ENCODE measurements at regions not wholly inside any gene's neighbourhood (a gene's known extent, or its start where the extent isn't known, plus 50 kb on each side); places are given as distances from the start of the nearest gene placed in this dataset.

DNA sequence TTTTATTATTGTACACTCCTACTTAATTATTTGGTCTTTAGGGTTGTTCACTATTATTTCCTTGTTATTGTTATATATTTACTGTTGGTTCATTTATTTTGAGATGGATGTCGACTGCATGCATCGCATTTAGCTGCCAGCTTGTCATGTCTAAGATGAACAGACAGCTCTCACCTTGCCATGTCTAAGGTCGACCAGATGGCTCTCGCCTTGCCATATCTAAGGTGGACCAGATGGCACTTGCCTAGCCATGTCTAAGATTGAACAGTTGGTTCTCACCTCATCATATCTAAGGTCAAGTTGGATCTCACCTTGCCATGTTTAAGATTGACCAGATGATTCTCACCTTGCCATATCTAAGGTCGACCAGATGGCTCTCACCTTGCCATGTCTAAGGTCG lies 1440.9 kb downstream of the UQCRFS1 start:
- WGBS, 4 donors: 96 to 98% (median 97%) methylated on average over 6 of the region's 6 CpGs
- TF ChIP-seq, protein P1, sequence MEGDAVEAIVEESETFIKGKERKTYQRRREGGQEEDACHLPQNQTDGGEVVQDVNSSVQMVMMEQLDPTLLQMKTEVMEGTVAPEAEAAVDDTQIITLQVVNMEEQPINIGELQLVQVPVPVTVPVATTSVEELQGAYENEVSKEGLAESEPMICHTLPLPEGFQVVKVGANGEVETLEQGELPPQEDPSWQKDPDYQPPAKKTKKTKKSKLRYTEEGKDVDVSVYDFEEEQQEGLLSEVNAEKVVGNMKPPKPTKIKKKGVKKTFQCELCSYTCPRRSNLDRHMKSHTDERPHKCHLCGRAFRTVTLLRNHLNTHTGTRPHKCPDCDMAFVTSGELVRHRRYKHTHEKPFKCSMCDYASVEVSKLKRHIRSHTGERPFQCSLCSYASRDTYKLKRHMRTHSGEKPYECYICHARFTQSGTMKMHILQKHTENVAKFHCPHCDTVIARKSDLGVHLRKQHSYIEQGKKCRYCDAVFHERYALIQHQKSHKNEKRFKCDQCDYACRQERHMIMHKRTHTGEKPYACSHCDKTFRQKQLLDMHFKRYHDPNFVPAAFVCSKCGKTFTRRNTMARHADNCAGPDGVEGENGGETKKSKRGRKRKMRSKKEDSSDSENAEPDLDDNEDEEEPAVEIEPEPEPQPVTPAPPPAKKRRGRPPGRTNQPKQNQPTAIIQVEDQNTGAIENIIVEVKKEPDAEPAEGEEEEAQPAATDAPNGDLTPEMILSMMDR (IDR thresholded peaks at IDR 0.05): no peak
- no peak for TF ChIP-seq POLR2A (IDR thresholded peaks at IDR 0.05)
- intact Hi-C loops (cut with DNase I): no loop called here
- H3K4me1 ChIP-seq: no peaks in the 10 kb centered on the region
- peaks cover 0 to 53% (median 2%) of the 10 kb centered on the region in 12 donors for H3K9me3 ChIP-seq
- peaks cover 0 to 24% (median 7%) of the 10 kb centered on the region in 9 donors for H3K36me3 ChIP-seq
- no peak overlapping the region for H3K27ac ChIP-seq
- H3K27me3 ChIP-seq: no peaks in the 10 kb centered on the region
- ATAC-seq (no peak), DNase-seq (no peak)
- H3K4me3 ChIP-seq: no peak overlapping the region

DNA sequence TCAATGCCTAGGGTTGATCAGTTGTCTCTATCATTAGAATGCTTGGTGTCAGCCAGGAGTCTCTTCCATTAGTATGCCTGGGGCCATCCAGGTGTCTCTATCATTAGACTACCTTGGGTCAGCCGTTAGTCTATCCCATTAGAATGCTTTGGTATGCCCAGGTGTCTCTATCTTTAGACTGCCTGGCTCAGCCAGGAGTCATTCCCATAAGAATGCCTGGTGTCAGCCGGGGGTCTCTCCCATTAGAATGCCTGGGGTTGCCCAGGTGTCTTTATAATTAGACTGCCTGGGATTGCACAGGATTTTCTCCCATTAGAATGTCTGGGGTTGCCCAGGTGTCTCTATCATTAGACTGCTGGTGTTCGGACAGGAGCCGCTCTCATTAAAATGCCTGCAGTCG lies 1442.9 kb downstream of the UQCRFS1 start:
- TF ChIP-seq, protein P1 (IDR thresholded peaks at IDR 0.05): no peak
- no peak for TF ChIP-seq POLR2A (IDR thresholded peaks at IDR 0.05)
- no peaks in the 10 kb centered on the region for H3K27me3 ChIP-seq
- H3K4me1 ChIP-seq: no peaks in the 10 kb centered on the region
- 94 to 100% (median 97%) methylated on average over 5 of the region's 5 CpGs for WGBS, 4 donors
- ATAC-seq: no peak
- H3K36me3 ChIP-seq: peaks cover 0 to 17% (median 4%) of the 10 kb centered on the region in 9 donors
- DNase-seq: no peak
- intact Hi-C loops (cut with DNase I): no loop called here
- no peak overlapping the region for H3K27ac ChIP-seq
- no peak overlapping the region for H3K4me3 ChIP-seq
- H3K9me3 ChIP-seq: peaks cover 0 to 70% (median 3%) of the 10 kb centered on the region in 12 donors

DNA sequence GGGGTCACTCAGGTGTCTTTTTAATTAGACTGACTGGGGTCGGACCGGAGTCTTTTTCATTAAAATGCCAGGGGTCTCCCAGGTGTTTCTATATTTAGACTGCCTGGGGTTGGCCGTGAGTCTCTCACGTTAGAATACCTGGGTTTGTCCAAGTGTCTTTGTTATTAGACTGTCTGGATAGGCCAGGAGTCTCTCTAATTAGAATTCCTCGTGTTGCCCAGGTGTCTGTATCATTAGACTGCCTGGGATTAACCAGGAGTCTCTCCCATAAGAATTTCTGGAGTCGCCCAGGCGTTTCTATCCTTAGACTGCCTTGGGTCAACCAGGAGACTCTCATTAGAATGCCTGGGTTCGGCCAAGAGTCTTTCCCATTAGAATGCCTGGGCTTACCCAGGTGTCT lies 1445.7 kb downstream of the UQCRFS1 start:
- H3K27ac ChIP-seq: no peak overlapping the region
- TF ChIP-seq, protein P1 (IDR thresholded peaks at IDR 0.05): no peak
- no peak for TF ChIP-seq POLR2A (IDR thresholded peaks at IDR 0.05)
- no peak for DNase-seq
- WGBS, 4 donors: 93 to 95% (median 93%) methylated on average over 8 of the region's 8 CpGs
- H3K9me3 ChIP-seq: peaks cover 0 to 73% (median 3%) of the 10 kb centered on the region in 12 donors
- H3K4me3 ChIP-seq: no peak overlapping the region
- no peaks in the 10 kb centered on the region for H3K27me3 ChIP-seq
- H3K4me1 ChIP-seq: peaks cover 0 to 12% (median 0%) of the 10 kb centered on the region in 12 donors
- no peaks in the 10 kb centered on the region for H3K36me3 ChIP-seq
- intact Hi-C loops (cut with DNase I): no loop called here
- ATAC-seq: no peak

DNA sequence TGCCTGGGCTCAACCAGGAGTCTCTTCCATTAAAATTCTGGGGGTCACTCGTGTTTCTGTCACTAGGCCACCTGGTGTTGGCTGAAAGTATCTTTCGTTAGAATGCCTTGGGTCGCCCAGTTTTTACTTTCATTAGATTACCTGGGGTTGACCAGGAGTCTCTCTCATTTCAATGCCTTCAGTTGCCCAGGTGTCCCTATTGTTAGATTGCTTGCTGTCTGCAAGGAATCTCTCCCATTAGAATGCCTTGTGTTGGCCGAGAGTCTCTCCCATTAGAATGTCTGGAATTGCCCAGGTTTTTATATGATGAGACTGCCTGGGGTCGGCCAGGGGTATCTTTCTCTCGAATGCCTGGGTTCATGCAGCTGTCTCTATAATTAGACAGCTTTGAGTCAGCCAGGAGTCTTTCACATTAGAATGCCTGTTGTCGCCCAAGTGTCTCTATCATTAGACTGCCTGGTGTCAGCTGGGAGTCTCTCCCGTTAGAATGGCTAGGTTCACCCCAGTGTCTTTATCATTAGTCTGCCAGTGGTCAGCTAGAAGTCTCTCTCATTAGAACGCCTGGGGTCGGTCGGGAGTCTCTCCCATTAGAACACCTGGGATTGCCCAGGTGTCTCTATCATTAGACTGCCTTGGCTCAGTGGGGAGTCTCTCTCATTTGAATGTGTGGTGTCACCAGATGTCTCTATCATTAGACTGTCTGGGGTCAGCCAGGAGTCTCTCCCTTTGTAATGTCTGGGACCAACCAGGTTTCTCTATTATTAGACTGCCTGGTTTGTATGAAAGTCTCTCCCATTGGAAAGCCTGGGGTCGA lies 1446.8 kb downstream of the UQCRFS1 start:
- 75 to 88% (median 84%) methylated on average over 12 of the region's 12 CpGs for WGBS, 4 donors

More for the DNA sequence above, 1446.8 kb downstream of the UQCRFS1 start:
- DNase-seq (no peak), ATAC-seq (peak in 1 of 4 donors; percentile 52)
- TF ChIP-seq POLR2A (IDR thresholded peaks at IDR 0.05): no peak
- TF ChIP-seq, protein P1 (IDR thresholded peaks at IDR 0.05): no peak
- no peak overlapping the region for H3K27ac ChIP-seq
- no peak overlapping the region for H3K4me3 ChIP-seq
- peaks cover 0 to 18% (median 0%) of the 10 kb centered on the region in 12 donors for H3K4me1 ChIP-seq
- intact Hi-C loops (cut with DNase I): no loop called here
- H3K27me3 ChIP-seq: no peaks in the 10 kb centered on the region
- no peaks in the 10 kb centered on the region for H3K36me3 ChIP-seq
- peaks cover 0 to 74% (median 3%) of the 10 kb centered on the region in 12 donors for H3K9me3 ChIP-seq

Measured in heart left ventricle (tissue), 16 donors.